Activated naive CD4-positive, alpha-beta T cell treated with anti-CD3 and anti-CD28 coated beads, Interleukin-2, amount 50 U/mL, for 24 hours (primary cell): ENCODE measurements at regions not wholly inside any gene's neighbourhood (a gene's known extent, or its start where the extent isn't known, plus 50 kb on each side); places are given as distances from the start of the nearest gene placed in this dataset.
"Not testable (repeated sequence)": the region's sequence is repeated elsewhere in the genome, so short reads cannot be mapped to it uniquely, and the experiment has no call there.

Experiments used
- H3K27ac Mint-ChIP-seq: one replicate; pipeline ENCODE4 v1.8.0; 2021; ENCODE audit warnings: mild to moderate bottlenecking, mixed read lengths
- H3K27me3 Mint-ChIP-seq: one replicate; pipeline ENCODE4 v1.8.0; 2021; ENCODE audit warnings: mixed read lengths
- H3K36me3 Mint-ChIP-seq: one replicate; pipeline ENCODE4 v1.8.0; 2021; ENCODE audit warnings: mixed read lengths
- H3K4me1 Mint-ChIP-seq: one replicate; pipeline ENCODE4 v1.8.0; 2021; ENCODE audit warnings: mixed read lengths
- H3K4me3 Mint-ChIP-seq: one replicate; pipeline ENCODE4 v1.8.0; 2021; ENCODE audit warnings: mild to moderate bottlenecking, mixed read lengths
- H3K9me3 Mint-ChIP-seq: one replicate; pipeline ENCODE4 v1.8.0; 2021; ENCODE audit warnings: mixed read lengths

- H3K27me3 Mint-ChIP-seq: no peaks in the 10 kb centered on the region
- no peak overlapping the region for H3K27ac Mint-ChIP-seq
- no peaks in the 10 kb centered on the region for H3K9me3 Mint-ChIP-seq
- H3K4me3 Mint-ChIP-seq: no peak overlapping the region
- no peaks in the 10 kb centered on the region for H3K36me3 Mint-ChIP-seq
- H3K4me1 Mint-ChIP-seq: no peaks in the 10 kb centered on the region
Measured at GRCh38 chr10:33015761-33016547, 57.9 kb upstream of the ITGB1 start.

- not testable (repeated sequence) for H3K9me3 Mint-ChIP-seq, H3K4me3 Mint-ChIP-seq, H3K27ac Mint-ChIP-seq, H3K27me3 Mint-ChIP-seq, H3K36me3 Mint-ChIP-seq
- H3K4me1 Mint-ChIP-seq: peaks cover 23% of the 10 kb centered on the region
Measured at GRCh38 chr10:33013331-33013730, 55.3 kb upstream of the ITGB1 start.

GRCh38 chr10:33012306-33012705 lies 54.3 kb upstream of the ITGB1 start:
- H3K36me3 Mint-ChIP-seq: no peaks in the 10 kb centered on the region
- no peak overlapping the region for H3K27ac Mint-ChIP-seq
- H3K27me3 Mint-ChIP-seq: no peaks in the 10 kb centered on the region
- peaks cover 24% of the 10 kb centered on the region for H3K4me1 Mint-ChIP-seq
- no peaks in the 10 kb centered on the region for H3K9me3 Mint-ChIP-seq
- H3K4me3 Mint-ChIP-seq: no peak overlapping the region

GRCh38 chr10:33010132-33011037 lies 52.4 kb upstream of the ITGB1 start:
- no peak overlapping the region for H3K4me3 Mint-ChIP-seq
- H3K36me3 Mint-ChIP-seq: no peaks in the 10 kb centered on the region
- H3K4me1 Mint-ChIP-seq: peaks cover 29% of the 10 kb centered on the region
- no peaks in the 10 kb centered on the region for H3K27me3 Mint-ChIP-seq
- H3K27ac Mint-ChIP-seq: no peak overlapping the region
- no peaks in the 10 kb centered on the region for H3K9me3 Mint-ChIP-seq

GRCh38 chr10:33009244-33010131 lies 51.5 kb upstream of the ITGB1 start:
- H3K4me3 Mint-ChIP-seq: no peak overlapping the region
- H3K36me3 Mint-ChIP-seq: no peaks in the 10 kb centered on the region
- no peaks in the 10 kb centered on the region for H3K27me3 Mint-ChIP-seq
- peaks cover 32% of the 10 kb centered on the region for H3K4me1 Mint-ChIP-seq
- H3K27ac Mint-ChIP-seq: peak overlapping the region; percentile 0
- H3K9me3 Mint-ChIP-seq: no peaks in the 10 kb centered on the region

GRCh38 chr10:33008499-33009243 lies 50.6 kb upstream of the ITGB1 start:
- peaks cover 32% of the 10 kb centered on the region for H3K4me1 Mint-ChIP-seq
- no peaks in the 10 kb centered on the region for H3K9me3 Mint-ChIP-seq
- no peaks in the 10 kb centered on the region for H3K36me3 Mint-ChIP-seq
- H3K4me3 Mint-ChIP-seq: peak overlapping the region; percentile 80
- no peak overlapping the region for H3K27ac Mint-ChIP-seq
- no peaks in the 10 kb centered on the region for H3K27me3 Mint-ChIP-seq

GRCh38 chr10:33007731-33008381 lies 49.8 kb upstream of the ITGB1 start:
- H3K9me3 Mint-ChIP-seq, H3K27ac Mint-ChIP-seq, H3K27me3 Mint-ChIP-seq: not testable (repeated sequence)

More at GRCh38 chr10:33007731-33008381, 49.8 kb upstream of the ITGB1 start:
- not testable (repeated sequence) for H3K4me3 Mint-ChIP-seq, H3K36me3 Mint-ChIP-seq
- peaks cover 32% of the 10 kb centered on the region for H3K4me1 Mint-ChIP-seq
